Lung (tissue), 11 donors: ENCODE measurements at regions not wholly inside any gene's neighbourhood (a gene's known extent, or its start where the extent isn't known, plus 50 kb on each side); places are given as distances from the start of the nearest gene placed in this dataset.

Experiments
- ATAC-seq: fragments of 200-7000 bp; cut with Tn5 transposase; one replicate; pipeline ENCODE4 v1.9.1; 2020; ENCODE audit warnings: moderate number of reproducible peaks; ENCODE audit not compliant: insufficient read depth, low FRiP score
- DNase-seq, 3 donors: peaks; one replicate each; pipeline ENCODE4 v3.0.0-alpha.2; 2013 to 2017
- H3K27ac ChIP-seq, 2 donors: one replicate each; pipeline ENCODE4 v1.5.1; 2013; ENCODE audit warnings: mild to moderate bottlenecking in 2 of 2, moderate library complexity in 2 of 2, control low read depth in 1 of 2, inconsistent platforms in 1 of 2, low read depth in 1 of 2, low read length in 1 of 2
- H3K27me3 ChIP-seq, 3 donors: one replicate each; pipeline ENCODE4 v1.5.1; 2013; ENCODE audit warnings: low read length in 2 of 3; ENCODE audit not compliant: control insufficient read depth in 3 of 3, insufficient read depth in 3 of 3
- H3K36me3 ChIP-seq, 4 donors: one replicate each; pipeline ENCODE4 v1.5.1; 2013; ENCODE audit warnings: low read length in 4 of 4, mild to moderate bottlenecking in 1 of 4, moderate library complexity in 1 of 4; ENCODE audit not compliant: control insufficient read depth in 4 of 4, insufficient read depth in 4 of 4
- H3K4me1 ChIP-seq, 5 donors: one replicate each; pipeline ENCODE4 v1.5.1; 2013; ENCODE audit warnings: low read length in 5 of 5, mild to moderate bottlenecking in 2 of 5, moderate library complexity in 1 of 5; ENCODE audit not compliant: control insufficient read depth in 5 of 5, insufficient read depth in 5 of 5
- H3K4me3 ChIP-seq: one replicate; pipeline ENCODE4 v1.5.1; 2013; ENCODE audit warnings: mild to moderate bottlenecking, control low read depth, moderate library complexity
- H3K9ac ChIP-seq, 2 donors: one replicate each; pipeline ENCODE4 v1.5.1; 2013; ENCODE audit warnings: low read length in 2 of 2, control low read depth in 1 of 2; ENCODE audit not compliant: insufficient read depth in 1 of 2
- H3K9me3 ChIP-seq, 4 donors: one replicate each; pipeline ENCODE4 v1.5.1; 2013; ENCODE audit warnings: low read length in 3 of 4, mild to moderate bottlenecking in 1 of 4, moderate library complexity in 1 of 4; ENCODE audit not compliant: control insufficient read depth in 4 of 4, insufficient read depth in 3 of 4
- whole genome bisulfite sequencing, 2 donors: extraction: QIAGEN DNeasy Blood & Tissue Kit; methylation state at CpG; one replicate each; pipeline ENCODE4 v1.1.7; 2013; 5-methylcytosine and 5-hydroxymethylcytosine counted together
- TF ChIP-seq, protein P1 (sequence below): IDR thresholded peaks from 2 replicates; pipeline ENCODE4 v1.5.1; 2012; ENCODE audit warnings: mild to moderate bottlenecking; ENCODE audit errors: control extremely low read depth, extremely low read depth
- donor health status: control.
- donor health status: control.
- donor health status: Bipolar disorder and iron deficiency.
- donor health status: healthy.
- donor health status: DM: yes; HTN: yes; CAD: no.

DNA sequence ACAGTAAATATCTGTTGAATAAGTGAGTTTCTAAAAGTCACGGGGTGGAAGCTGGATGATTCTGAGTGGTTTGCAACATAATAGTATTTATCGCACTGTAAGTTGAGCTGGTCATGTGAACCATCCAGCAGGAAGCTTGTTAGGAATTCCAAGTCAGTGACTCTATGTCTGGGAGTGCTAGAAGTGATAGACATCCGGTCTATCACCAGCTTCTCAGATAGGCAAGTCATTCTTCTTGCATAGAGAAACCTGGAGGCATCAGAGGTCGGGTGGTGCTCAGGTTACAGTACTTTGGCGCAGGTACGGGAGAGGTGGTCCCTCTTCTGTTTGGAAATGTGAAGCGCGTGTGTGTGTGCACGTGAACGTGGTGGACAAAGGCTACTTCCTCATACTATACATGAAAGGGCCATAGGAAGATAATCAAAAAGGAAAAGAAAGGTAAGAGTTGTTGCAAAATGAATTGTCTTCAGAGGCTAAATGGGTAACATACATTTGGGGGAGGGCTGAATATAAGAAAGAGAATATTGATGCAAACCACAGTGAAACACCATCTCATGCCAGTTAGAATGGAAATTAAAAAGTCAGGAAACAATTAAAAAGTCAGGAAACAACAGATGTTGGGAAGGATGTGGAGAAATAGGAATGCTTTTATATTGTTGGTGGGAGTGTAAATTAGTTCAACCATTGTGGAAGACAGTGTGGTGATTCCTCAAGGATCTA, 299.3 kb upstream of the ZFP64 start:
- ATAC-seq: no peak
- H3K4me1 ChIP-seq: peaks cover 0 to 14% (median 0%) of the 10 kb centered on the region in 5 donors
- no peak overlapping the region for H3K4me3 ChIP-seq
- TF ChIP-seq, protein P1, sequence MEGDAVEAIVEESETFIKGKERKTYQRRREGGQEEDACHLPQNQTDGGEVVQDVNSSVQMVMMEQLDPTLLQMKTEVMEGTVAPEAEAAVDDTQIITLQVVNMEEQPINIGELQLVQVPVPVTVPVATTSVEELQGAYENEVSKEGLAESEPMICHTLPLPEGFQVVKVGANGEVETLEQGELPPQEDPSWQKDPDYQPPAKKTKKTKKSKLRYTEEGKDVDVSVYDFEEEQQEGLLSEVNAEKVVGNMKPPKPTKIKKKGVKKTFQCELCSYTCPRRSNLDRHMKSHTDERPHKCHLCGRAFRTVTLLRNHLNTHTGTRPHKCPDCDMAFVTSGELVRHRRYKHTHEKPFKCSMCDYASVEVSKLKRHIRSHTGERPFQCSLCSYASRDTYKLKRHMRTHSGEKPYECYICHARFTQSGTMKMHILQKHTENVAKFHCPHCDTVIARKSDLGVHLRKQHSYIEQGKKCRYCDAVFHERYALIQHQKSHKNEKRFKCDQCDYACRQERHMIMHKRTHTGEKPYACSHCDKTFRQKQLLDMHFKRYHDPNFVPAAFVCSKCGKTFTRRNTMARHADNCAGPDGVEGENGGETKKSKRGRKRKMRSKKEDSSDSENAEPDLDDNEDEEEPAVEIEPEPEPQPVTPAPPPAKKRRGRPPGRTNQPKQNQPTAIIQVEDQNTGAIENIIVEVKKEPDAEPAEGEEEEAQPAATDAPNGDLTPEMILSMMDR: no peak
- H3K36me3 ChIP-seq: no peaks in the 10 kb centered on the region
- 65 to 77% methylated on average over 10 of the region's 10 CpGs for WGBS, 2 donors
- no peak overlapping the region for H3K9ac ChIP-seq
- no peak for DNase-seq
- peaks cover 0 to 8% (median 0%) of the 10 kb centered on the region in 3 donors for H3K27me3 ChIP-seq
- H3K27ac ChIP-seq: no peak overlapping the region
- H3K9me3 ChIP-seq: no peaks in the 10 kb centered on the region

DNA sequence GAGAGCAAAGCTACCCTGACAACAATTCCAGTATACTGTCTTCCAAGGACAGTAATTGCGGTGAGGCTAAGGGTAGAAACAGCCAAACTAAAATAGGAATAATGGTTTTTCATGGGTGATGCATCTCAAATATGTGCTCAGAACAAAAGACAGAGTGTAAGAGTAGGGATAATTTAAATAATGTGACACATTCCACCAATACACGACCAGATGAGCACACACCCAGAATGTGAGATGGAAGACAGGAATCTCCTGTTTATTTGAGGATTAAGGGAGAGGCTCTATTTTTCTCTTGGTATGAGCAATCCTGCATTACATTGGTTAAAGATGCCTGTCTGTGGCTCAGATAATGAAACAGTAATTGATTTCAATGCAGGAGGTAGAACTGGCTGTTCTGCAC, 292.9 kb upstream of the ZFP64 start:
- Histone ChIP-seq H3K27ac (no peak overlapping the region), H3K4me3 (no peak overlapping the region), H3K27me3 (no peaks in the 10 kb centered on the region), H3K9me3 (no peaks in the 10 kb centered on the region), H3K9ac (no peak overlapping the region), H3K4me1 (peaks cover 0 to 12% (median 0%) of the 10 kb centered on the region in 5 donors), H3K36me3 (no peaks in the 10 kb centered on the region)
- WGBS, 2 donors: 51 to 73% methylated on average over 2 of the region's 2 CpGs
- TF ChIP-seq, protein P1: no peak
- ATAC-seq (no peak), DNase-seq (no peak)

GRCh38 chr20:52483382-52483781, 291.8 kb upstream of the ZFP64 start:
- no peaks in the 10 kb centered on the region for H3K27me3 ChIP-seq
- no peak for DNase-seq
- no peaks in the 10 kb centered on the region for H3K36me3 ChIP-seq
- peaks cover 0 to 12% (median 0%) of the 10 kb centered on the region in 5 donors for H3K4me1 ChIP-seq
- TF ChIP-seq, protein P1: no peak
- H3K9me3 ChIP-seq: no peaks in the 10 kb centered on the region
- no peak for ATAC-seq
- no peak overlapping the region for H3K9ac ChIP-seq
- H3K27ac ChIP-seq: no peak overlapping the region
- 95 to 100% methylated on average over 1 of the region's 1 CpG for WGBS, 2 donors
- no peak overlapping the region for H3K4me3 ChIP-seq

DNA sequence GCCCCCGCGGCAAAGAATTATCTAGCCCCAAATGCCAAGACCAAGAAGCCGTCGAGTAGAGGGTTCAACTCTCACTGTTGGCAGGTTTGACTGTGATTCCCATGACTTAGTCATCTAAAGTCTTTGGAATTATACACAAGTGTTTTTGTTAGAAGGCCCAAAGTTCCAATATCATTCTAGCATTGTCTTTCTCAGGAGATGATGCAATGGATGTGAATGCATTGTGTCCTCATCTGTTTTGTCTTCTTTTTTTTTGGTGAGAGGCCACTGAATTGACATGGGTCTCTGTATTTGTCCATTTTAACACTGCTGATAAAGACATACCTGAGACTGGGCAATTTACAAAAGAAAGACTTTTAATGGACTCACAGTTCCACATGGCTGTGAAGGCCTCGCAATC, 290.5 kb upstream of the ZFP64 start:
- WGBS, 2 donors: 84 to 96% methylated on average over 5 of the region's 5 CpGs
- peaks cover 0 to 12% (median 0%) of the 10 kb centered on the region in 5 donors for H3K4me1 ChIP-seq
- ATAC-seq: no peak
- no peak for DNase-seq
- no peak overlapping the region for H3K4me3 ChIP-seq
- TF ChIP-seq, protein P1: no peak
- no peaks in the 10 kb centered on the region for H3K36me3 ChIP-seq
- H3K9me3 ChIP-seq: no peaks in the 10 kb centered on the region
- H3K9ac ChIP-seq: no peak overlapping the region
- no peak overlapping the region for H3K27ac ChIP-seq
- no peaks in the 10 kb centered on the region for H3K27me3 ChIP-seq
